Panc1 (cell line): ENCODE measurements at regions not wholly inside any gene's neighbourhood (a gene's known extent, or its start where the extent isn't known, plus 50 kb on each side); places are given as distances from the start of the nearest gene placed in this dataset.

Experiments used
- ATAC-seq: fragments of 200-7000 bp; cut with Tn5 transposase; 2 replicates; pipeline ENCODE4 v1.9.1; 2020; ENCODE audit warnings: mild to moderate bottlenecking, moderate library complexity
- BruUV-seq: library from RNA; stranded (reverse); fragments of 400-500 nt; replicated peaks from 2 replicates; lab custom pipeline; 2021; lab: Mats Ljungman, UMichigan
- CTCF ChIA-PET: fragments of 300-600 bp; sonication (Branson Sonifier 250); formaldehyde crosslinking; loops from one replicate; lab custom pipeline; 2022; ENCODE audit warnings: antibody characterized with exemption; lab: Charles Lee
- POLR2A ChIA-PET: fragments of 300-600 bp; sonication (Branson Sonifier 250); formaldehyde crosslinking; loops from one replicate; lab custom pipeline; 2022; ENCODE audit warnings: antibody characterized with exemption; lab: Charles Lee
- DNase-seq: peaks from one replicate; pipeline ENCODE4 v3.0.0-alpha.2; 2010; ENCODE audit warnings: low read depth, low spot score
- H3K27ac ChIP-seq: 2 replicates; pipeline ENCODE4 v1.5.1; 2011; ENCODE audit warnings: mild to moderate bottlenecking, low read length, inconsistent platforms
- H3K27me3 ChIP-seq: fragments of 200-500 bp; sonication (Bioruptor generic); 2 replicates; pipeline ENCODE4 v1.6.0; 2014; ENCODE audit warnings: low read length, inconsistent platforms; ENCODE audit not compliant: control insufficient read depth, insufficient read depth
- H3K36me3 ChIP-seq: fragments of 200-500 bp; sonication (Bioruptor generic); 2 replicates; pipeline ENCODE4 v1.5.1; 2014; ENCODE audit warnings: inconsistent platforms, mild to moderate bottlenecking, low read length, moderate library complexity; ENCODE audit not compliant: control insufficient read depth, insufficient read depth
- H3K4me1 ChIP-seq: 2 replicates; pipeline ENCODE4 v1.5.1; 2011; ENCODE audit warnings: inconsistent platforms, mild to moderate bottlenecking, low read length, moderate library complexity; ENCODE audit not compliant: control insufficient read depth, insufficient read depth
- H3K4me3 ChIP-seq, 2 experiments: 2 replicates each; pipeline ENCODE4 v1.5.1; 2011 to 2012; ENCODE audit warnings: low read depth in 2 of 2, low read length in 2 of 2, mild to moderate bottlenecking in 2 of 2, inconsistent platforms in 1 of 2, moderate library complexity in 1 of 2
- H3K9me3 ChIP-seq: fragments of 200-500 bp; sonication (Bioruptor generic); 2 replicates; pipeline ENCODE4 v1.5.1; 2014; ENCODE audit warnings: low read depth, mild to moderate bottlenecking, inconsistent platforms, low read length, moderate library complexity; ENCODE audit not compliant: control insufficient read depth, insufficient read depth
- CTCF ChIP-seq: fragments of 450-650 bp; IDR thresholded peaks from 2 replicates; pipeline ENCODE4 v1.5.1; 2017; ENCODE audit warnings: mild to moderate bottlenecking
- POLR2AphosphoS5 ChIP-seq: IDR thresholded peaks from 2 replicates; pipeline ENCODE4 v1.6.1; 2012; ENCODE audit warnings: mild to moderate bottlenecking, low read depth, low read length, moderate library complexity
- REST ChIP-seq, 2 experiments: IDR thresholded peaks; 2 replicates each; pipeline ENCODE4 v1.6.1; 2011 to 2012; ENCODE audit warnings: low read depth in 2 of 2, control low read depth in 1 of 2, low read length in 1 of 2, mild to moderate bottlenecking in 1 of 2, moderate library complexity in 1 of 2; ENCODE audit not compliant: insufficient read depth in 1 of 2
- SIN3A ChIP-seq: IDR thresholded peaks from 2 replicates; pipeline ENCODE4 v1.6.1; 2012; ENCODE audit warnings: low read depth, mild to moderate bottlenecking, low read length, moderate library complexity, borderline replicate concordance; ENCODE audit not compliant: insufficient read depth
- TCF7L2 ChIP-seq: IDR thresholded peaks from 2 replicates; pipeline ENCODE4 v1.6.1; 2011; ENCODE audit warnings: mild to moderate bottlenecking, low read depth, low read length, inconsistent platforms
- in situ Hi-C: cut with HindIII; loops from 2 replicates; pipeline ENCODE4 v1.10.0; 2016; ENCODE audit warnings: low sequenced_read_pairs, low pct_unique_long_range_greater_than_20kb
- intact Hi-C: fragments of 100-400 bp; cut with micrococcal nuclease; formaldehyde crosslinking; loops from one replicate; pipeline ENCODE4 v1.10.0; 2022; ENCODE audit not compliant: unreplicated experiment

- POLR2A ChIA-PET = no interaction called here
- TF ChIP-seq CTCF (no peak), POLR2AphosphoS5 (no peak), TCF7L2 (no peak), SIN3A (no peak), REST (IDR thresholded peaks at IDR 0.05; ENCODE audit: insufficient read depth in 1 of 2, low read depth in 2 of 2, low read length in 1 of 2) (no peak)
- BruUV-seq = no TSS peak
- Histone ChIP-seq H3K9me3 (no peaks in the 10 kb centered on the region), H3K4me1 (no peaks in the 10 kb centered on the region), H3K4me3 (no peak overlapping the region), H3K36me3 (no peaks in the 10 kb centered on the region), H3K27me3 (no peaks in the 10 kb centered on the region), H3K27ac (no peak overlapping the region)
- CTCF ChIA-PET = no interaction called here
- in situ Hi-C loops (no loop called here), intact Hi-C loops (no loop called here)
- ATAC-seq (no peak), DNase-seq (no peak)
Measured at GRCh38 chr5:118156181-118156580, 832.2 kb downstream of the DTWD2 start.

GRCh38 chr5:118146824-118147223, 841.5 kb downstream of the DTWD2 start:
- no peak for TF ChIP-seq TCF7L2
- TF ChIP-seq CTCF = no peak
- no peak for TF ChIP-seq SIN3A
- no peak for TF ChIP-seq POLR2AphosphoS5
- TF ChIP-seq REST (IDR thresholded peaks at IDR 0.05; ENCODE audit: insufficient read depth in 1 of 2, low read depth in 2 of 2, low read length in 1 of 2) = no peak
- ChIA-PET POLR2A (no interaction called here), CTCF (no interaction called here)
- H3K4me3 ChIP-seq = no peak overlapping the region
- ATAC-seq (no peak), DNase-seq (no peak)
- intact Hi-C loops (no loop called here), in situ Hi-C loops (no loop called here)
- H3K9me3 ChIP-seq = no peaks in the 10 kb centered on the region
- no peaks in the 10 kb centered on the region for H3K36me3 ChIP-seq
- H3K27me3 ChIP-seq = no peaks in the 10 kb centered on the region
- no peak overlapping the region for H3K27ac ChIP-seq
- no TSS peak for BruUV-seq
- H3K4me1 ChIP-seq = no peaks in the 10 kb centered on the region
